C4-2B (cell line): ENCODE measurements at regions not wholly inside any gene's neighbourhood (a gene's known extent, or its start where the extent isn't known, plus 50 kb on each side); places are given as distances from the start of the nearest gene placed in this dataset.

Source experiments
- ZFX ChIP-seq: fragments of 450-650 bp; IDR thresholded peaks from 2 replicates; pipeline ENCODE4 v1.6.1; 2017
- TF ChIP-seq, protein P1 (sequence below): fragments of 450-650 bp; conservative IDR thresholded peaks from 2 replicates; pipeline ENCODE4 v1.5.1; 2017; ENCODE audit warnings: mild to moderate bottlenecking

- TF ChIP-seq, protein P1, sequence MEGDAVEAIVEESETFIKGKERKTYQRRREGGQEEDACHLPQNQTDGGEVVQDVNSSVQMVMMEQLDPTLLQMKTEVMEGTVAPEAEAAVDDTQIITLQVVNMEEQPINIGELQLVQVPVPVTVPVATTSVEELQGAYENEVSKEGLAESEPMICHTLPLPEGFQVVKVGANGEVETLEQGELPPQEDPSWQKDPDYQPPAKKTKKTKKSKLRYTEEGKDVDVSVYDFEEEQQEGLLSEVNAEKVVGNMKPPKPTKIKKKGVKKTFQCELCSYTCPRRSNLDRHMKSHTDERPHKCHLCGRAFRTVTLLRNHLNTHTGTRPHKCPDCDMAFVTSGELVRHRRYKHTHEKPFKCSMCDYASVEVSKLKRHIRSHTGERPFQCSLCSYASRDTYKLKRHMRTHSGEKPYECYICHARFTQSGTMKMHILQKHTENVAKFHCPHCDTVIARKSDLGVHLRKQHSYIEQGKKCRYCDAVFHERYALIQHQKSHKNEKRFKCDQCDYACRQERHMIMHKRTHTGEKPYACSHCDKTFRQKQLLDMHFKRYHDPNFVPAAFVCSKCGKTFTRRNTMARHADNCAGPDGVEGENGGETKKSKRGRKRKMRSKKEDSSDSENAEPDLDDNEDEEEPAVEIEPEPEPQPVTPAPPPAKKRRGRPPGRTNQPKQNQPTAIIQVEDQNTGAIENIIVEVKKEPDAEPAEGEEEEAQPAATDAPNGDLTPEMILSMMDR, result no peak
- no peak for TF ChIP-seq ZFX
Observed at GRCh38 chr7:153454306-153454705, 597.9 kb upstream of the DPP6 start.
